H9 (cell line): ENCODE measurements at regions not wholly inside any gene's neighbourhood (a gene's known extent, or its start where the extent isn't known, plus 50 kb on each side); places are given as distances from the start of the nearest gene placed in this dataset.

Experiments used
- DNase-seq: peaks from one replicate; pipeline ENCODE4 v3.0.0-alpha.2; 2017
- H2AFZ ChIP-seq: one replicate; pipeline ENCODE4 v1.6.1; 2013; ENCODE audit warnings: mild to moderate bottlenecking, low read length, control low read depth, moderate library complexity
- H2AK5ac ChIP-seq: 2 replicates; pipeline ENCODE4 v1.6.1; 2013; ENCODE audit warnings: low read length, control low read depth, mixed read lengths; ENCODE audit not compliant: insufficient read length
- H2BK120ac ChIP-seq: one replicate; pipeline ENCODE4 v1.6.1; 2013; ENCODE audit warnings: low read depth, mild to moderate bottlenecking, low read length, control low read depth, inconsistent platforms; ENCODE audit not compliant: poor library complexity, severe bottlenecking
- H2BK12ac ChIP-seq: 2 replicates; pipeline ENCODE4 v1.6.1; 2013; ENCODE audit warnings: low read length, control low read depth, mixed read lengths, low read depth; ENCODE audit not compliant: insufficient read length
- H2BK15ac ChIP-seq: 2 replicates; pipeline ENCODE4 v1.6.1; 2013; ENCODE audit warnings: low read depth, low read length, control low read depth
- H2BK20ac ChIP-seq: one replicate; pipeline ENCODE4 v1.6.1; 2013; ENCODE audit warnings: low read depth, mild to moderate bottlenecking, low read length, control low read depth, inconsistent platforms; ENCODE audit not compliant: poor library complexity, severe bottlenecking
- H2BK5ac ChIP-seq: 2 replicates; pipeline ENCODE4 v1.6.1; 2013; ENCODE audit warnings: low read length, control low read depth, mixed read lengths; ENCODE audit not compliant: insufficient read length
- H3K14ac ChIP-seq: 2 replicates; pipeline ENCODE4 v1.6.1; 2013; ENCODE audit warnings: low read length, control low read depth; ENCODE audit not compliant: insufficient read depth
- H3K18ac ChIP-seq: 2 replicates; pipeline ENCODE4 v1.6.1; 2013; ENCODE audit warnings: low read depth, mild to moderate bottlenecking, mixed read lengths, low read length, control low read depth; ENCODE audit not compliant: insufficient read length
- H3K23ac ChIP-seq: 2 replicates; pipeline ENCODE4 v1.6.1; 2013; ENCODE audit warnings: low read length, control low read depth, mixed read lengths, low read depth; ENCODE audit not compliant: insufficient read length
- H3K23me2 ChIP-seq: 2 replicates; pipeline ENCODE4 v1.6.1; 2013; ENCODE audit warnings: low read depth, mild to moderate bottlenecking, mixed read lengths, low read length, control low read depth; ENCODE audit not compliant: insufficient read length, poor library complexity, severe bottlenecking
- H3K27ac ChIP-seq: 2 replicates; pipeline ENCODE4 v1.5.1; 2013; ENCODE audit warnings: low read length, control low read depth, mixed read lengths, low read depth; ENCODE audit not compliant: insufficient read length
- H3K27me3 ChIP-seq: 2 replicates; pipeline ENCODE4 v1.6.1; 2013; ENCODE audit warnings: low read length, control low read depth, inconsistent platforms; ENCODE audit not compliant: insufficient read depth
- H3K4ac ChIP-seq: 2 replicates; pipeline ENCODE4 v1.6.1; 2013; ENCODE audit warnings: low read depth, mild to moderate bottlenecking, control low read depth, inconsistent platforms, low read length, moderate library complexity
- H3K4me1 ChIP-seq: 2 replicates; pipeline ENCODE4 v1.6.1; 2013; ENCODE audit warnings: low read length, control low read depth, inconsistent platforms; ENCODE audit not compliant: insufficient read depth
- H3K4me2 ChIP-seq: 2 replicates; pipeline ENCODE4 v1.6.1; 2013; ENCODE audit warnings: low read length, control low read depth, mixed read lengths; ENCODE audit not compliant: insufficient read length, insufficient read depth
- H3K56ac ChIP-seq: 2 replicates; pipeline ENCODE4 v1.6.1; 2013; ENCODE audit warnings: low read depth, mild to moderate bottlenecking, mixed read lengths, low read length, control low read depth; ENCODE audit not compliant: insufficient read length
- H3K79me1 ChIP-seq: 2 replicates; pipeline ENCODE4 v1.6.1; 2013; ENCODE audit warnings: low read depth, mild to moderate bottlenecking, moderate library complexity, low read length, control low read depth, inconsistent platforms; ENCODE audit not compliant: insufficient read depth, poor library complexity, severe bottlenecking
- H3K79me2 ChIP-seq: 2 replicates; pipeline ENCODE4 v1.6.1; 2013; ENCODE audit warnings: low read length, control low read depth, inconsistent platforms; ENCODE audit not compliant: insufficient read depth
- H3K9ac ChIP-seq: 2 replicates; pipeline ENCODE4 v1.6.1; 2013; ENCODE audit warnings: low read length, control low read depth, mixed read lengths; ENCODE audit not compliant: insufficient read length; ENCODE audit errors: extremely low read depth
- H3K9me3 ChIP-seq: one replicate; pipeline ENCODE4 v1.6.1; 2013; ENCODE audit warnings: low read depth, low read length, inconsistent platforms; ENCODE audit not compliant: control insufficient read depth
- H3T11ph ChIP-seq: one replicate; pipeline ENCODE4 v1.6.1; 2013; ENCODE audit warnings: mild to moderate bottlenecking, low read length, control low read depth, inconsistent platforms
- H4K20me1 ChIP-seq: one replicate; pipeline ENCODE4 v1.6.1; 2013; ENCODE audit not compliant: control insufficient read depth, insufficient read length, insufficient read depth
- H4K5ac ChIP-seq: 2 replicates; pipeline ENCODE4 v1.6.1; 2013; ENCODE audit warnings: low read depth, mild to moderate bottlenecking, mixed read lengths, low read length, control low read depth; ENCODE audit not compliant: insufficient read length
- H4K8ac ChIP-seq: replicated peaks from 2 replicates; pipeline ENCODE4 v1.6.1; 2013; ENCODE audit warnings: low read length, control low read depth, mixed read lengths, low read depth; ENCODE audit not compliant: insufficient read length
- H4K91ac ChIP-seq: 2 replicates; pipeline ENCODE4 v1.6.1; 2013; ENCODE audit warnings: low read depth, mild to moderate bottlenecking, moderate library complexity, mixed read lengths, low read length, control low read depth; ENCODE audit not compliant: insufficient read length
- H3K27ac Mint-ChIP-seq, 3 experiments: 2 replicates in 2 of 3; 3 replicates in 1 of 3; pipeline ENCODE4 v1.8.0; 2020 to 2021; ENCODE audit warnings: mixed read lengths in 3 of 3, mild to moderate bottlenecking in 1 of 3, moderate library complexity in 1 of 3
- H3K27me3 Mint-ChIP-seq: 2 replicates; pipeline ENCODE4 v1.8.0; 2021; ENCODE audit warnings: low read depth, mild to moderate bottlenecking, moderate library complexity, mixed read lengths
- H3K36me3 Mint-ChIP-seq, 3 experiments: 2 replicates in 2 of 3; 3 replicates in 1 of 3; pipeline ENCODE4 v1.8.0; 2020 to 2021; ENCODE audit warnings: low read depth in 3 of 3, mixed read lengths in 3 of 3; ENCODE audit not compliant: insufficient read depth in 1 of 3
- H3K4me1 Mint-ChIP-seq, 2 experiments: 2 replicates each; pipeline ENCODE4 v1.8.0; 2020; ENCODE audit warnings: mixed read lengths in 2 of 2
- H3K4me3 Mint-ChIP-seq, 2 experiments: 2 replicates in 1 of 2; 3 replicates in 1 of 2; pipeline ENCODE4 v1.8.0; 2020 to 2021; ENCODE audit warnings: mild to moderate bottlenecking in 2 of 2, mixed read lengths in 2 of 2, moderate library complexity in 1 of 2
- H3K9me3 Mint-ChIP-seq, 2 experiments: 2 replicates in 1 of 2; 3 replicates in 1 of 2; pipeline ENCODE4 v1.8.0; 2020; ENCODE audit warnings: mild to moderate bottlenecking in 2 of 2, mixed read lengths in 2 of 2, moderate library complexity in 1 of 2
- CTCF ChIP-seq: fragments of 200-600 bp; sonication (generic); conservative IDR thresholded peaks from 3 replicates; pipeline ENCODE4 v1.8.0; 2021; ENCODE audit warnings: antibody characterized with exemption, mild to moderate bottlenecking
- WGBS: extraction: QIAGEN DNeasy Blood & Tissue Kit; methylation state at CpG from one replicate; pipeline ENCODE4 v1.1.7; 2013; ENCODE audit warnings: missing lambda C conversion rate, low lambda C conversion rate, mixed read lengths; ENCODE audit not compliant: insufficient read length; ENCODE audit errors: extremely low coverage; 5-methylcytosine and 5-hydroxymethylcytosine counted together

- WGBS, result no CpG with 5 or more reads among the region's 2 CpGs
- H4K5ac ChIP-seq, result no peak overlapping the region
- peaks cover 0 to 6% (median 3%) of the 10 kb centered on the region in 3 experiments; a peak in 4 of 7 replicates for H3K36me3 Mint-ChIP-seq
Observed at GRCh38 chr11:127950162-127950561, 637.2 kb downstream of the ETS1 start.

More at GRCh38 chr11:127950162-127950561, 637.2 kb downstream of the ETS1 start:
- Histone ChIP-seq H3K9me3 (no peaks in the 10 kb centered on the region), H4K91ac (no peak overlapping the region), H4K20me1 (no peaks in the 10 kb centered on the region), H2BK12ac (no peak overlapping the region), H3K79me2 (no peaks in the 10 kb centered on the region), H2BK20ac (no peak overlapping the region), H3K23me2 (no peaks in the 10 kb centered on the region), H3K27ac (no peak overlapping the region), H3K27me3 (no peaks in the 10 kb centered on the region), H2BK15ac (no peak overlapping the region), H2AFZ (no peak overlapping the region), H3K56ac (no peak overlapping the region), H2BK120ac (no peak overlapping the region), H3K9ac (no peak overlapping the region), H3K18ac (no peak overlapping the region), H2AK5ac (no peak overlapping the region), H3T11ph (no peak overlapping the region), H3K4ac (no peak overlapping the region), H2BK5ac (no peak overlapping the region), H3K23ac (no peak overlapping the region), H3K4me2 (no peak overlapping the region), H4K8ac (no peak overlapping the region), H3K79me1 (no peaks in the 10 kb centered on the region), H3K14ac (no peak overlapping the region), H3K4me1 (no peaks in the 10 kb centered on the region)
- no peak for DNase-seq
- Mint-ChIP-seq H3K9me3 (peaks cover 4 to 10% of the 10 kb centered on the region in 2 experiments), H3K4me3 (no peak overlapping the region), H3K27me3 (no peaks in the 10 kb centered on the region), H3K4me1 (peaks cover 10 to 11% of the 10 kb centered on the region in 2 experiments), H3K27ac (no peak overlapping the region)
- no peak for TF ChIP-seq CTCF
